GM12865 (cell line): ENCODE measurements at regions not wholly inside any gene's neighbourhood (a gene's known extent, or its start where the extent isn't known, plus 50 kb on each side); places are given as distances from the start of the nearest gene placed in this dataset.

Source experiments
- DNase-seq: peaks from one replicate; pipeline ENCODE4 v3.0.0; 2010; ENCODE audit warnings: low read depth
- H3K4me3 ChIP-seq: 2 replicates; pipeline ENCODE4 v1.5.1; 2011; ENCODE audit warnings: mild to moderate bottlenecking, low read depth, low read length, control low read depth
- CTCF ChIP-seq: IDR thresholded peaks from 2 replicates; pipeline ENCODE4 v1.5.1; 2011; ENCODE audit warnings: low read length, control low read depth, low read depth, inconsistent platforms; ENCODE audit not compliant: insufficient read depth; ENCODE audit errors: missing control alignments

GRCh38 chr14:37851054-37851453, 255.6 kb downstream of the TTC6 start:
- no peak for TF ChIP-seq CTCF
- no peak for DNase-seq
- H3K4me3 ChIP-seq: no peak overlapping the region

- no peak for DNase-seq
- TF ChIP-seq CTCF: no peak
- no peak overlapping the region for H3K4me3 ChIP-seq
Measured at GRCh38 chr14:37855871-37856270, 260.4 kb downstream of the TTC6 start.

GRCh38 chr14:37857774-37858266, 262.4 kb downstream of the TTC6 start:
- TF ChIP-seq CTCF: no peak
- no peak for DNase-seq
- H3K4me3 ChIP-seq: no peak overlapping the region

GRCh38 chr14:37858733-37859132, 263.3 kb downstream of the TTC6 start:
- no peak overlapping the region for H3K4me3 ChIP-seq
- no peak for DNase-seq
- TF ChIP-seq CTCF: no peak

GRCh38 chr14:37859177-37859576, 263.7 kb downstream of the TTC6 start:
- no peak for TF ChIP-seq CTCF
- no peak for DNase-seq
- no peak overlapping the region for H3K4me3 ChIP-seq

- DNase-seq: no peak
- no peak overlapping the region for H3K4me3 ChIP-seq
- TF ChIP-seq CTCF: no peak
Measured at GRCh38 chr14:37862263-37862662, 266.8 kb downstream of the TTC6 start.

- DNase-seq: no peak
- no peak overlapping the region for H3K4me3 ChIP-seq
- no peak for TF ChIP-seq CTCF
Measured at GRCh38 chr14:37864128-37864527, 268.7 kb downstream of the TTC6 start.
